ENCODE measurements at regions not wholly inside any gene's neighbourhood (a gene's known extent, or its start where the extent isn't known, plus 50 kb on each side); places are given as distances from the start of the nearest gene placed in this dataset.

DNA sequence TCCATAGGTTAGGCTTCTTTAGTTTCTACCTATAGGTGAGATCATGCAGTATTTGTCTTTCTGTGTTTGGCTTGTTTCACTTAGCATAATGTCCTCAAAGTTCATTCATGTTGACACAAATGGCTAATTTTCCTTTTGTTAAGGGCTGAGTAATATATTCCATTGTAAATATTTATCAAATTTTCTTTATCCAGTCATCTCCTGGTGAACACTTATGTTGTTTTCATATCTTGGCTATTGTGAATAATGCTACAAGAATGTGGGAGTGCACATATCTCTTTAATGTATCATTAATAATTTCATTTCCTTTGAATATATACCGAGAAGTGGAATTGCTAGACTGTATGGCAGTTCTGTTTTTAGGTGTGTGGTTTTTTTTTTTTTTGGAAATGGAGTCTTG lies 250.9 kb upstream of the SEMA6D start:
- H3K27ac ChIP-seq: no peak overlapping the region
- no peak for TF ChIP-seq ZFX (IDR thresholded peaks at IDR 0.05; ENCODE audit: borderline replicate concordance)
- TF ChIP-seq, protein P1, sequence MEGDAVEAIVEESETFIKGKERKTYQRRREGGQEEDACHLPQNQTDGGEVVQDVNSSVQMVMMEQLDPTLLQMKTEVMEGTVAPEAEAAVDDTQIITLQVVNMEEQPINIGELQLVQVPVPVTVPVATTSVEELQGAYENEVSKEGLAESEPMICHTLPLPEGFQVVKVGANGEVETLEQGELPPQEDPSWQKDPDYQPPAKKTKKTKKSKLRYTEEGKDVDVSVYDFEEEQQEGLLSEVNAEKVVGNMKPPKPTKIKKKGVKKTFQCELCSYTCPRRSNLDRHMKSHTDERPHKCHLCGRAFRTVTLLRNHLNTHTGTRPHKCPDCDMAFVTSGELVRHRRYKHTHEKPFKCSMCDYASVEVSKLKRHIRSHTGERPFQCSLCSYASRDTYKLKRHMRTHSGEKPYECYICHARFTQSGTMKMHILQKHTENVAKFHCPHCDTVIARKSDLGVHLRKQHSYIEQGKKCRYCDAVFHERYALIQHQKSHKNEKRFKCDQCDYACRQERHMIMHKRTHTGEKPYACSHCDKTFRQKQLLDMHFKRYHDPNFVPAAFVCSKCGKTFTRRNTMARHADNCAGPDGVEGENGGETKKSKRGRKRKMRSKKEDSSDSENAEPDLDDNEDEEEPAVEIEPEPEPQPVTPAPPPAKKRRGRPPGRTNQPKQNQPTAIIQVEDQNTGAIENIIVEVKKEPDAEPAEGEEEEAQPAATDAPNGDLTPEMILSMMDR (IDR thresholded peaks at IDR 0.05): no peak

DNA sequence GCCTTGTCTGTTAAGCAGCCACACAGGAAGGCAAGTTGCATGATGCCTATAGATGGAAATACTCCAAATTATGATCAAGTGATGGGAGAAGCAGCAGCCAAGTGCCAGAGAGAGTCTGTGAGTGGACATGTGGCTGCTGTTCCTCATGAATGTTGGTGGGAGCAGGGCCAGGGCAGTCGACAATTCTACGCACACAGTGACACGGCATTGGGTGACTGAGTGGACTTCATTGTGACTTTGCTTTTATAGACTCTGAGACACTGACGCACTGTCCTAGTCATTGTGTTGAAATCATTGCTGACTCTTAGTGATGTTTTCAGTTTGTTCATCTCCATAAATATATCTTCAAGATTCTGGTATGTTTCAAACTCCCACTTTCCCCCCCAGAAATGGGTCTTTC lies 246.3 kb upstream of the SEMA6D start:
- H3K27ac ChIP-seq: no peak overlapping the region

DNA sequence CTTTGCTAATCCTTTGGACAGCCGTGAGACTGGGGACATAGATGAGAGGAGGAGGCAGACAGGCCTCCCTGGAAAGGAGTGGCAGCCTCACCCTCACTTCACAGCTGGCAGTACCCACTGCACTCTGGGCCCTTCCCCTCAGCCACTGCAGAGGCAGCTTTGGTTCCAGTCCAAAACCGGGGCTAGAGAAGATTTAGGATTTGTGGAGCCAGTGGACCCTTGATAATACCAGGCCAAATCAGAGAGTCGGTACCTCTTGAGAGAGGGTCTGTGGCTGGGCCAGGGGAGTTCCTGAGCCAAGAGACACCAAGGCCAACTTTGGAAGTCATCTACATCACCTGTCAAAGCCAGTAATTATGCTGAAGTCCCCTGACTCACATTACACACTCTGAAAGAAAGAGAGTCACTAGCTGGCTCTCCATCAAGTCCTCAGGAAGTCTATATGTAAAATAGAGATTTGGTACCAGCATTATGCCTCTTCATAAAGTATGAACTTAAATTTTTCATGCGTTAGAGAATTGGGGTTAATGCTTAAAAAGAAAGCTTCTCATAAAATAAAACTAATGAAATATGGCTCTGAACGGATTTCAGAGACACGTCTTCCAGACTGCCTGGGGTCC lies 244.1 kb upstream of the SEMA6D start:
- no peak overlapping the region for H3K27ac ChIP-seq
- no peak for TF ChIP-seq ZFX (IDR thresholded peaks at IDR 0.05; ENCODE audit: borderline replicate concordance)
- TF ChIP-seq, protein P1 (IDR thresholded peaks at IDR 0.05): no peak

More for the DNA sequence above, 246.3 kb upstream of the SEMA6D start:
- TF ChIP-seq, protein P1 (IDR thresholded peaks at IDR 0.05): no peak
- TF ChIP-seq ZFX (IDR thresholded peaks at IDR 0.05; ENCODE audit: borderline replicate concordance): no peak

DNA sequence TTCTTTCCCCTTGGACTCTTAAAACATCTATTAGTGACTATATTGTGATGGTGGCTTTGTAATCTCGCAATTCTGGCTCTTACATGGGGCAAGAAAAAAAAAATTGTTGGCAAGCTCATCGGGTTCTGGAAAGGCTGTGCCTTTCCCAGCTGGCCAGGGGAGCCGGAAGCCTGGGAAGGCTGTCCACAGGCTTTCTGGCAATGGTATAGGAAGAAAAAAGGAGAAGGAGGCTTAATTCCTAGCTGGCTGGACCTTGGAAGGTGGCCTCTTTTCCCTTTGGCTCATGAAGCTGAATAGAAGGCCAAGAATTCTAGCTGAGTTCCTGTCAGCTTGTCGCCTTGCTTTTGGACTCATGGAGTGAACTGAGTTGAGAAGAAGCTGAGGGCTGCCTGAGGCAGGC lies 243.5 kb upstream of the SEMA6D start:
- TF ChIP-seq ZFX (IDR thresholded peaks at IDR 0.05; ENCODE audit: borderline replicate concordance): no peak
- TF ChIP-seq, protein P1 (IDR thresholded peaks at IDR 0.05): no peak
- H3K27ac ChIP-seq: no peak overlapping the region

DNA sequence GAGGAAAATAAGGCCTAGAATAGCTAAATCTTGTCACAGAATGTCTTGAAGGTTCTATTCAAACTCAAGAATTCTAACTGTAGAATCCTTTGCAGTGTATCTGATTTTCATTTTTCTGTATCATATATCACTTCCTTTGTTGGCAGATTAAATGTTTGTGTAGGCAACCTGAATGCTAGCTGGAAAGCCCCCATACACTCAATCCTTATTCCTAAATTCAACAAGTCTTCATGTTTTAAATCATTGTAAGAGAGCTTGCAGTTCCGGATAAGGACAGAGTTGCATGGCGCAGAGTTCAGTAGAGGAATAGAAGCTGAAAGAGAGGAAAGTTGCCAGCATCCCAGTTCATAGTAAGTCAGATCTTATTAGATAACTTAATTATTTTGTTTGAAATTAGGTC lies 242.0 kb upstream of the SEMA6D start:
- H3K27ac ChIP-seq: no peak overlapping the region
- TF ChIP-seq, protein P1 (IDR thresholded peaks at IDR 0.05): no peak
- TF ChIP-seq ZFX (IDR thresholded peaks at IDR 0.05; ENCODE audit: borderline replicate concordance): no peak

DNA sequence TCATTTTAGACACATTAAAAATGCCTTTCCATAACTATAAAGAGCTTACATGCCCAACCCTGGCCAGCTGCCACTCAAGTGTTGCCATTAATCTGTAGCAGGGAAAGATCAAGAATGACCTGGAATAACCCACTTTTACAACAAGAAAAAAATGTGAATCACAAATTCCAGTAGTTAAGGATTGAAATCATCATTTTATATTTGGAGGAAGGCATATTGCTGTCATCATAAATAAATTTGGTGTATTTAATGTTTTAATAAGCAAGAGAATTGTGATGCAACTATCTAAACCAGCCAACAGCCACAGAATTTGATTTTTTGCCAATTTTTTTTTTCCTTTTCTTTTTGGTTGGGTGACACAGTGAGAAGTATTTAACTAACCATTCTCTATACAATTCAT lies 240.0 kb upstream of the SEMA6D start:
- no peak overlapping the region for H3K27ac ChIP-seq
- TF ChIP-seq ZFX (IDR thresholded peaks at IDR 0.05; ENCODE audit: borderline replicate concordance): no peak
- TF ChIP-seq, protein P1 (IDR thresholded peaks at IDR 0.05): no peak

DNA sequence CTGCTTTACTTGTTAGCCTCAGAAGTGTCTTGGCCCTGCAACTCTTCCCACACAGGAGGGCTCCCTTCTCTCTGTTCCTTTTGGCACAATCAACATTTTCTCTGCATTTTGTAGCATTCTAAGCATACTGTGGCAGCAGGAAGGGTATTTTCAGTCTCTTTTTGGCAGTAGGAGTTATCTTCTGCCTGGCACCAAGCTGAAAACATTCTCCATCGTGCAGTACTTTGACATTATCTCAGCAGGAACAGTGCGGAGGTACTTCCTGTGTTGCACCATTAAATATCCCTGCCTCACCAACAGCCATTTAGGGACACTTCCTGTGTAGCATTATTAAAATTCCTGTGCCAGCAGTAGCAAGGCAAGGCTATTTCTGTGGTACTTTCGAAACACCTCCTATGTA lies 233.2 kb upstream of the SEMA6D start:
- no peak for TF ChIP-seq ZFX (IDR thresholded peaks at IDR 0.05; ENCODE audit: borderline replicate concordance)
- TF ChIP-seq, protein P1 (IDR thresholded peaks at IDR 0.05): no peak

More for the DNA sequence above, 233.2 kb upstream of the SEMA6D start:
- no peak overlapping the region for H3K27ac ChIP-seq
